Epidermal melanocyte (primary cell): ENCODE measurements at regions not wholly inside any gene's neighbourhood (a gene's known extent, or its start where the extent isn't known, plus 50 kb on each side); places are given as distances from the start of the nearest gene placed in this dataset.
A peak's percentile ranks its signal among the peaks of the same experiment; 100 is the strongest.
"Not testable (repeated sequence)": the region's sequence is repeated elsewhere in the genome, so short reads cannot be mapped to it uniquely, and the experiment has no call there.

Source experiments
- DNase-seq: peaks from one replicate; pipeline ENCODE4 v3.0.0; 2011; ENCODE audit warnings: low spot score; ENCODE audit not compliant: insufficient read length

GRCh38 chr13:80865329-80865728, 524.4 kb upstream of the SPRY2 start:
- DNase-seq: no peak

GRCh38 chr13:80862456-80862855, 521.5 kb upstream of the SPRY2 start:
- peak; percentile 23 for DNase-seq

- DNase-seq: no peak
Measured at GRCh38 chr13:80860845-80861244, 519.9 kb upstream of the SPRY2 start.

DNA sequence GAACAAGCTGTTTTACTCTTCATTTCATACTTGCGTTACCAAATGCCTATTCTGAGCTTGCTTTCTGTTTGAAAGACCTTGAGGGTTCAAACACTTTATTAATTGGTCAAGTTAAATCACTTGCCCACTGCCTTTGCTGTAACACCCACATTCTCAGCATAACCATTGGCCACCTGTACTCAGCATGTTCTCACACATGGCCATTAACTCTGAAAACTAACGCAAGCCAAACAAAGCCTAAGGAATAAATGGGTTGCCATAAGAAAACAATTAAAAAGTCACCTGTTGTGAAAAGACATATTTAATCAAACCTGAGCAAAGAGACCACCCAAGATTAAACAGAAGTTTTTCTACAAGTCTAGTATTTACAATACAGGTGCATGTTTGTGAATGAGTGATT, 517.2 kb upstream of the SPRY2 start:
- DNase-seq: no peak

DNA sequence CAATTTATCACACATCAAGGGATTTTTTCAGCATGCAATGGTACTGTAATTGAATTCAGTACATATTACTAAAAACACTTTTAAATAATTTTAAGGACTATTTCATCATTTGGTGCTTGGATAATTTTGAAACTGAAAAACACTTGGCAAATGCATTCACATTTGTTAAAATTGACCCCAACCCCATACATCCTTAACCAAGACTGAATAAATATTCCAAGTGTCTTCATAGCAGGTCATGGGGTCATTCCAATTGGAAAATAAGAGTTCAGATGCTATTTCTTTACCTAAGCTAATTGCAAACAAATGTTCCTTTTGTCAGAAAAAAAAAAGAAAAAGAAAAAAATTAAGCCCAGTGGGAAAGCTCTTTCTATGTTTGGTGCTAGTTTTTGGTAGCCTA, 516.4 kb upstream of the SPRY2 start:
- no peak for DNase-seq

GRCh38 chr13:80850771-80851170, 509.8 kb upstream of the SPRY2 start:
- DNase-seq: no peak

DNA sequence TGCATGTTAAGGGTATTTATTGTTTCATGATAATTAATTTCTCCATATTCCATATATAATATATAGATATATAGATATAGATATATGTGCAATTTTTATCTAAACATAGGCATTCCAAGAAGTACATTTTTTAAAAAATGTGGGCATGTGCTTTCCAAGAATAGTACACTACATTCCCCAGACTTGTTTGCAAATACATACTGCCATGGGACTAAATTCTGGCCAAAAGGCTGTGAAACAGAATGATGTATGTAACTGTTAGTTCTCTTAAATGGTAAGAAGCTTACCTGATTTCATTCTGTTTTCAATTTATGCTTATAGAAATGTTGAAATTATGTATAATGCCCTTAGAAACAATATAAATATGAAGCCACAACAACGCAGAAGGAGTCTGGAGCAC, 503.2 kb upstream of the SPRY2 start:
- DNase-seq: no peak

DNA sequence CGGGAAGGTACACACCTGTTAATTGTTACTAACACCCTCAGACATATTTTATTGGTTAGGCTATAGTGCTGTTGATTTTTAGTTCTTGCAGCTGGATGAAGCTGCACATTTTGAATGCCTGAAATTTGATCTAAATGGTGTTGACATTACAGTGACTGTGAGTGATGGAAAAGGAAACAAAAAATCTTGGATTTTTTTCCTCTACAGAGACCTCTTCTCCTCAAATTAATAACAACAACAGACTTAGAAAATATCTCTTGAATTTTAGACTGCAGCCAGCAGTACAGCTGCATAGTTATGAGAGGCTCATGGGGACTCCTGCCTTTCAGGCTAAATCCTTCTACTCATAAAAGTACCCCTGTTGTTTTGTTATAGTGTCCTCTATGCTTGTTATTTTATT, 500.5 kb upstream of the SPRY2 start:
- DNase-seq: no peak

- DNase-seq: peak; percentile 43
Measured at GRCh38 chr13:80840316-80840976, 499.5 kb upstream of the SPRY2 start.

DNA sequence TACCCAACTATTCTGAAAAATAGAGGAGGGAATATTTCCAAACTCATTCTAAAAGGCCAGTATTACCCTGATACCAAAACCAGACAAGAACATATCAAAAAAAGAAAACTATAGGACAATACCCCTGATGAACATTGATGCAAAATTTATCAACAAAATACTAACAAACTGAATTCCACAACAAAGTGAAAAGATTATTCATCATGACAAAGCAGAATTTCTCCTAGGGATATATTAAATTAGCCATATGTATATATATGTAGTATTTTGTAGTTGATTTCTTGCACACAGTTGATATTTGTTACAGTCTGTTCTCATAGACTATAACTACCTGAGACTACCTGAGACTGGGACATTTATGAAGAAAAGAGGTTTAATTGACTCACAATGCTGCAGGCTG, 495.0 kb upstream of the SPRY2 start:
- DNase-seq: no peak

DNA sequence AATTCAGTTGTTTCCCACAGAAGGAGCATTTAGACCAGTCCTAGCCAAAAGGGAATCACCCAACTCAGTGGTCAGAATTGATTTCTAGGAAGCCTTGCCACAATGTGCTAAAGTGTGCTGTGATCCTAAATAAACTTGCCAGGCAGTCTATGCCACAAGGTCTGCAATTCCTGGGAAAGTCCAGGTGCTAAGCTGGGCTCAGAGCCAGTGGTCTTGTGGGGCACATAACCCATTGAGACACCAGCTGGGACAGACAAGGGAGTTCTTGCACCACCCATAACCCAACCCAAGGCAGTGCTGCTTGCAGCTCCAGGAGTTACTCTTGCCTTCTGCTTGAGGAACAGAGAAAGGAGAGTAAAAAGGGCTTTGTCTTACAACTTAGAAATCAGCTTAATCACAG, 489.5 kb upstream of the SPRY2 start:
- no peak for DNase-seq

DNA sequence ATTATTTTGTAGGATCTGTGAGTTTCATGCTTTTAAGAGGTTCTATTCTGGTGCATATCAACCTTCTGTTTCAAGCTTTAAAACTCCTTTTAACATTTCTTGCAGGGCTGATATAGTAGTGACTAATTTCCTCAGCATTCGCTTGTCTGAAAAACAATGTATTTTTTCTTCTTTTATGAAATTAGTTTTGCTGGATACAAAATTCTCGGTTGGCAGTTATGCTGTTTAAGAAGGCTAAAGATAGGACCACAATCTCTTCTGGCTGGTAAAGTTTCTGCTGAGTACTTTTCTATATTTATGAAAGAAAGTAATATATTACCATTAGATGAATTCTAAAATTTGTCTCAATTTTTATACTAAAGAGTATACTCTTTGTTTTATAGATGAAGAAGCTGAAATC, 487.8 kb upstream of the SPRY2 start:
- DNase-seq: no peak

DNA sequence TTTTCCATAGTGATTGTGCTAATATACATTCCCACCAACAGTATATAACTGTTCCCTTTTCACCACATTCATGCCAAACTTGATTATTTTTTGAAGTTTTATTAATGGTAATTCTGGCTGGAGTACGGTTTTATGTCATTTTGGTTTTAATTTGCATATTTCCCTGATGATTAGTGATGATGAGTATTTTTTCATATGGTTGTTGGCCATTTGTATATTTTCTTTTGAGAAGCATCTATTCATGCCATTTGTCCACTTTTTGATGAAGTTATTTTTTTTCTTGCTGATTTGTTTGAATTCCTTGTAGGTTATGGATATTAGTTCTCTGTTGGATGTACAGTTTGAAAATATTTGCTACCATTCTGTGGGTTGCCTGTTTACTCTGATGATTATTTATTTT, 484.4 kb upstream of the SPRY2 start:
- no peak for DNase-seq

GRCh38 chr13:80824229-80824628, 483.3 kb upstream of the SPRY2 start:
- peak; percentile 36 for DNase-seq

GRCh38 chr13:80823472-80823871, 482.5 kb upstream of the SPRY2 start:
- DNase-seq: no peak

GRCh38 chr13:80821466-80821865, 480.5 kb upstream of the SPRY2 start:
- no peak for DNase-seq

DNA sequence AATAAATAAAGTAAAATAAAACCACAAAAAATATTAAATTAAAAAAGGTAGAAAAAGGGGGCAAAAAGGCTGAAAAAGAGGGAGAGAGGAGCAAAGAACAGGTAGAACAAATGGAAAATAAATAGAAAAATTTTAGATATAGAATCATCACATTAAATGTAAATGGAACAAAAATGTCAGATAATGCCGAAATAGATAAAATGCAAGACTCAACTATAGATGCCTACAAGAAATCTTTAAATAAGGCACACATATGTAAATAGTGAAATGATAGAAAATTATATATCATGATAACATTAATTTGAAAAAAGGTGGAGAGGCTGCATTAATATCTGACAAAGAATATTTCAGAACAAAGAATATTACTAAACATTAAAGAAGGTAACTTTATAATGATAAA, 477.1 kb upstream of the SPRY2 start:
- DNase-seq: no peak

GRCh38 chr13:80814541-80814940, 473.6 kb upstream of the SPRY2 start:
- DNase-seq: peak; percentile 17

DNA sequence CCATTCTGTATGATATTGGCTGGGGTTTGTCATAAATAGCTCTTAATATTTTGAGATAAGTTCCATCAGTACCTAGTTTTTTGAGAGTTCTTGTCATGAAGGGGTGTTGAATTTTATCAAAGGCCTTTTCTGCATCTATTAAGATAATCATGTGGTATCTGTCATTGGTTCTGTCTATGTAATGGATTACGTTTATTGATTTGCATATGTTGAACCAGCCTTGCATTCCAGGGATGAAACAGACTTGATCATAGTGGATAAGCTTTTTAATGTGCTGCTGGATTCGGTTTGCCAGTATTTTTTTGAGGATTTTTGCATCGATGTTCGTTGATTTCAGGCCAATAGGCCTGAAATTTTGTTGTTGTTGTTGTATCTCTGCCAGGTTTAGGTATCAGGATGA, 469.4 kb upstream of the SPRY2 start:
- DNase-seq: not testable (repeated sequence)

DNA sequence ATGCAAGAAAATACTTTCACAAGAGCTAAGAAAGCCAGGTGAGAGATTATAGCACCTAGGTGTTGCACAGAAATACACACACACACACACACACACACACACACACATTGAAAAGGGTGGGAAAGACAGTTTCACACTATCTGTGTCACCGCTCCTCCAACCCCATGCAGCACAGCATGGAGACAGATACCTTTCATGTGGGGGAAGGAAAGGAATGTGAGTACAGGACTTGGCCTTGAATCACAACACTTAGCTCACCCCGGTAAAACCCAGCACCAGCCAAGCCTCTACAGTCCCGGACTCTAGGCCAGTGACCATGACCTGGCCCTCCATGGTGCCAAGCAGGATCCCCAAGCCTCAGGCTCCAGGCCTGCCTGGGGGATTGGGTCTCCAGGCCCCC, 462.0 kb upstream of the SPRY2 start:
- no peak for DNase-seq

DNA sequence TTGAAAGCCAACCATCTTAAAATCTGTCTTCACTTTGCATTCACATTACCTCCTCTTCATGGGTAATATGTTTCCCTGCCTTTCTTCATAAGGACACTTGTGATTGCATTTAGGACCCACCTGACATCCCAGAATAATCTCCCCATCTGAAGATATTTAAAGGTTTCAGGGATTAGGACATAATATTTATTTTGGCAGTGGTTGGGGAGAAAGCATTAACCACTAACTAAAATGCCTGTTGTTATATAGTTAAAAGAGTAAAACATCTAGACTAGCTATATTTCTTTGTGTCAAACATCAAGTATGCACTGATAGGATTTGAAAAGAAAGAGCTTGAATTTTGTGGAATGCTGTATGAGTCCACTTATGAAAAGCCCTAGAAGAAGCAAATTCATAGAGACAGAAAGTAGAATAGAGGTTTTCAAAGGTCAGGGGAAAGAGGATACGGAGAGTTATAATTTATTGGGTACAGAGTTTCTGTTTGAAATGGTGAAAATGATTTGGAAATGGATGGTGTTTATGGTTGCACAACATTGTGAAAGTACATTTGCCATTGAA, 457.7 kb upstream of the SPRY2 start:
- DNase-seq: no peak

GRCh38 chr13:80787604-80788003, 446.7 kb upstream of the SPRY2 start:
- no peak for DNase-seq

GRCh38 chr13:80783926-80784565, 443.1 kb upstream of the SPRY2 start:
- no peak for DNase-seq
